MV-4-11 (cell line): ENCODE measurements at regions not wholly inside any gene's neighbourhood (a gene's known extent, or its start where the extent isn't known, plus 50 kb on each side); places are given as distances from the start of the nearest gene placed in this dataset.
"Not testable (repeated sequence)": the region's sequence is repeated elsewhere in the genome, so short reads cannot be mapped to it uniquely, and the experiment has no call there.

Experiments
- DNase-seq: peaks from one replicate; lab custom pipeline; 2025; lab: John Stamatoyannopoulos, UW

DNA sequence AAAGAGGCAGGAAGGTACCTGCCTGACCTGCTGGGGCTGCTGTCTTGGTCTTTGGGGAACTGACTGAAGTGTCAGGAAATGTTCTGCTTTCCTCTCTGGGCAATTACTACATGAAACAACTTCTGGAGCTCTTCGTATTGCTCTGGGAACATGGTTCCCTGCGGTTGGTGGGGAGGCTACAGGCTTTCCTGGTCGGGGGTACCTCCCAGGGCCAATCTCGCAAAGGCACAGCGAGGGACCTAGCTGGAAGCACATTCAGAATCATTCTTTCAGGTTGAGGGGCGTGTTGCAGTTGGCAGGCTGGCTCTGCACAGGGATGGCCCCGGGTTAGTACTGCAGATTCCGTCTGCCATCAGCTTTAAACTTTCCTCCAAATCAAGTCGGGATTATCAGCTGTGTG, 88.9 kb upstream of the RANBP3L start:
- DNase-seq, result no peak

DNA sequence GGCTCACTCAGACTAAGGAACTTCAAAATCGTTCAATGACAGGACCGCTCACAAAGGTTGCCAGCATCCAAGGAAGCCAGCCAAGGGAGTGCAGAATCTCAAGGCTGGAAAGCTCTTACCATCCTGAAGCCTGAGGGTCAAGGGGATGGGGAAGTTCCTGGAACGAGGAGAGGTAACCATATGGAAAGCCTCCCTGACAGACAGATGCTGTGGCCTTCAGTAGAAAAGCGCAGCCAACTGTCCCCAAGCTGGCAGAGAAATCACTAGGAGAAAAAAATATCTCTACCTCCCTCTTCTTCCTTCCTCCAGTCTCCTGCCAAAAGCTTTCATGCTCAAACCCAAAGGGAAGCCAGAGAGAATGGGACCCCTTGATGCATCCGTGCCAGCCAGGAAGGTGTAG, 90.5 kb upstream of the RANBP3L start:
- no peak for DNase-seq

DNA sequence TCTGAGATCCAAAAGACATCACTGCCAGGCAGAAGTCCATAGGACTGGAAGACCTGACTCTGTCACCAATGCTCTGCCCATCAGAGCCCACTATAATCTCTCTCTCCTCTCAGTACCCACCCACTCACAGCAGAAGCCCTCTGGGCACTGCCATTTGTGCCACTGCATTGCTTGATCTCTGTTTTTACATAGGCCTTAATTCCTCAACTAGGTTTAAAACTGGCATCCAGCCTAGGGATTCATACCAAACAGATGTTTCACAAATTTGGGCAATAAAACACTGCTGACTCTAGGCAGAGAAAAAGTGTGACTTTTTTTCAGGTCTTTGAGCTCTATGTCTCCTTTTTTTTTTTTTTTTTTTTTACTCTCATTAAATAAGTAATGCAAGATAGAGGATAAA, 91.1 kb upstream of the RANBP3L start:
- DNase-seq, result no peak

DNA sequence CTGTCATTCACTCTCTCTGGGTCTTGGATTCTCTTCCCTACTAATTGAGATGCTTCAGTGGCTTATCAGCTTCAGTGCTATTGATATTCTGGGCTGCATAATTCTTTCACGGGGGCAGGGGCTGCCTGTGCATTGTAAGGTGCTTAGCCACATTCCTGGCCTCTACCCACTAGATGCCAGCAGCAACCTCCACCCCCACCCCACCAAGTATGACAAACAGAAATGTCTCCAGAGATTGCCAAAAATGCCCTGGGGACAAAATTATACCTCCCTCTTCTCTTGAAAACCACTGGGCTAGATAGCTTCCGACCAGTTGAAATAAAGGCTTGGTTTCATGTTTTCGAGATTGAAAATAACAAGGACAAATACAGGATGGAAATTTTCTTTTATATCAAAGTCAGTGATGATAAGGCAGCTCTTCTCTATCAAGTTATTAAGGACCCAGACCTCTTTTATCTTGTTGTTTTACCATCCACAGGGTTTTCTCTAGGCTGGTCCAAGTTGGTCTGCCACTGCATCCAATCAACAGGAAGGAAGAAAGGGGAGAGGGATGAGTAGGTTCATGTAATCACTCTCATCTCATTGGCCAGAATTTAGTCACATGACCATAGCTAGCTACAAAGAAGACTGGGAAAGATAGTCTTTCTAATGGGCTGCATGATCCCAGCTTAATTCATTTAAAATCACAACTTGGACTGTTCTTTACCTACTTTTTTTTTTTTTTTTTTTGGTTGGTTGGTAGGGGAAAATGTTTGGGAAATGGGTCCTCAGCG, 92.1 kb upstream of the RANBP3L start:
- DNase-seq, result no peak

DNA sequence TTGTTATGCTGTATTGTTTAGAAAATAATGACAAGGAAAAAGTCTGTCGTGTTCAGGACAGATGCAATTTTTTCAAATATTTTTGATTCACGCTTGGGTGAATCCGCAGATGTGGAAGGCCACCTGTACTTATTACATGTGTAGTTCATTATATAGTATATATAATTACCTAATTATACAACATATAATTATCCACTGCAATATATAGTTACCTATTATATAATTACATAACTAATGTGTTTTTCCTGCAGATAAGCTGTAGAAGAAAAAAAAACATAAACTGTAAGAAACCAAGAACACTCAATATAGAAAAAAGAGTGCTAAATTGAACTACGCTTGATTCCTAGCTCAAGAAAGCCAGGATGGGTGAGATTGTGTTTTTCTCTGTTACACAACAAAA, 93.6 kb upstream of the RANBP3L start:
- DNase-seq, result no peak

DNA sequence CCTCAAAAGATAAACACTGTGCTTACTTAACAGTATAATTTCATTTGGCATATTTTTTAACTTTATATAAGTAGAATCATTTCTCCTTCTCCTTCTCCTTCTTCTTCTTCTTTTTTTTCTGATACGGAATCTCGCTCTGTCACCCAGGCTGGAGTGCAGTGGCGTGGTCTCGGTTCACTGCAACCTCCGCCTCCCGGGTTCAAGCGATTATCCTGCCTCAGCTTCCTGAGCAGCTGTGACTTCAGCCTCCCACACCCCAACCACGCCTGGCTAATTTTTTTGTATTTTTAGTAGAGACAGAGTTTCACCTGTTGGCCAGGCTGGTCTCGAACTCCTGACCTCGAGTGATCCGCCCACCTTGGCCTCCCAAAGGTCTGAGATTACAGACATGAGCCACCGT, 94.2 kb upstream of the RANBP3L start:
- DNase-seq, result not testable (repeated sequence)

DNA sequence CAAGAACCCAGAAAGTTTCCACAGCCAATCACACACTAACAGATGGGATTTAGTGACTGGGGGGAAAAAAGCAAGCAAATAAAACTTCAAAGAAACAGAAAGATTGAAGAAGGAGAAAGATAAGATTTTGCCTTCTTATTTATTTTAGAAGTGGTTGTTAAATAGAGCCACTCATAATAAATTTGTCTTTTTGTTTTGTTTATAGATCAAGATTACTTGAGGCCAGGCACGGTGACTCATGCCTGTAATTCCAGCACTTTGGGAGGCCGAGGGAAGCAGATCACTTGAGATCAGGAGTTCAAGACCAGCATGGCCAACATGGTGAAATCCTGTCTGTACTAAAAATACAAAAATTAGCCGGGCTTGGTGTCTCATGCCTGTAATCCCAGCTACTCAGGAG, 94.9 kb upstream of the RANBP3L start:
- DNase-seq, result no peak

DNA sequence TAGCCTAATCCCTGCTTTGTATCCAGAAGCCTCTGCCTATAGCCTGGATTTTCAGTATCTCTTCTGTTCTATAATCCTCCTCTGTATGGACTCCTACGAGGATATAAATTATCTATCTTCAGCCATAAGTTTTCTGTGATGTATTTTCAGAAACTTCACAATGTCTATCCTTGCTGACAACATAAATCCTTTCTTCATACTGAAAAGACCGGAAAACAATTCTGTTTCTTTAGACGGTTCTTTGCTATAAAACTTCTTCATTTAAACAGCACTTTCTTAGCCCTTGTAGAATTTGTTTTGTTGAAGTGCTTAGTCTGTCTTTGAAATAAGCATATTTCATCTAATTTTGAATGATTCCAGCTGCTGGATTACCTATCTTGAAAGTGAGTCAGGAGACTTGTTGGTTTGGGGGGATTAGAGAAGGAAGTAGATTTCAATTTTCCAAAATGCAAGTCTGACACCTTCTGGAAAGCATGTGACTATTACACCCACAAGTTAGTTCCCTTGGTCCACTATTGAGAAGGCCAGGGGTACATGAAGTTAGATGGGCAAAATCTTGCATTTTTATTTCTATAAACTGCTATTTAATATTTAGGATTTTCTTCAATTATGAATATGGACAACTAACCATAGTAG, 96.3 kb upstream of the RANBP3L start:
- peak; percentile 45 for DNase-seq

DNA sequence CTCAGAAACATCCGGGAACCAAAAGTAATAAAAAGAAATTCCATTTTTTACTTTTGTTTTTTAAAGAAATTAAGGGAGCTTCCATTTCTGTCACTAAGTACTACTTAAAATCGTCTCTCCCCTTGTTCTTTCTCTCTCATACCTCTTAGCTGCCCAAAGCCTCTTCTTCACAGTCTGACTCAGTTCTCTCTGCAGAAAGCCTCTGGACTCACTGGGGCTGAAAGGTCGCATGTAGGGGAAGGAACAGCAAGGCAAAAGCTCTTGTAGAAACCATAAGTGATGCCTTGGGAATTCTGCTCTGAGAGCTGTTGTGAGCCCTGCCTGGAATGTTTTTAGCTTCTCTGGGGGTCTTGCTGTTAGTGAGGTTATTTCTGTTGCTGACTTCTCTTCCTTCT, 100.8 kb upstream of the RANBP3L start:
- no peak for DNase-seq

DNA sequence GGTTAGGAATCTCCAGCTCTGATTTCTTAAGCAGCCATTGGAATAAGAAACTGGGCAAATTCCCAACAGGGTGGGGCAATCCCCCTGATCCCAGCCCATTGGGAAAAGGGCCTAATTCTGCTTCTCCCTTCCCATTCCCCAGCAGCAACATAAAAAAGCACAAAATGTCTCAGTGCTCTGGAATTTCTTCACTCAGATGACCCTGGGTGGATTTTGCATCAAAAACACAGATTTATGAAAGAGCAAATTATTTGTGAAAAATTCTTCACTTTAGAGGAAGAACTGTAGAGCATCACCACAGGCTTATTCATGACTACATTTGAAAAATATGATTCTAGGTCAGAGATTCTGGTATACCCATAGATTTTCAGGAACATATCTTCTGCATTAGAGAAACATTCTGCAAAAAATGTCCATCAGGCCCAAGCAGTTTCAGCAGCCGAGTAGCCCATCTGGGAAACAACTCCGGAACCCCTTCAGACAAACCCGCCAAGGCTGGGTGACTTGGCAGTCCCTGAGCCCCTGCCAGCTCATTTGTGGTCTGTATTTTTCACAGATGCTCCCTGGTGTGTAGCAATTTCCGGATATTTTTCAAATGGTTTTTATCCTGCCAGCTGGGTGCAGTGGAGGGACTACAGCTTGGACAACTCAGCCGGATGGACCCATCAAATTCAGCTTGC, 102.1 kb upstream of the RANBP3L start:
- DNase-seq, result peak; percentile 88

DNA sequence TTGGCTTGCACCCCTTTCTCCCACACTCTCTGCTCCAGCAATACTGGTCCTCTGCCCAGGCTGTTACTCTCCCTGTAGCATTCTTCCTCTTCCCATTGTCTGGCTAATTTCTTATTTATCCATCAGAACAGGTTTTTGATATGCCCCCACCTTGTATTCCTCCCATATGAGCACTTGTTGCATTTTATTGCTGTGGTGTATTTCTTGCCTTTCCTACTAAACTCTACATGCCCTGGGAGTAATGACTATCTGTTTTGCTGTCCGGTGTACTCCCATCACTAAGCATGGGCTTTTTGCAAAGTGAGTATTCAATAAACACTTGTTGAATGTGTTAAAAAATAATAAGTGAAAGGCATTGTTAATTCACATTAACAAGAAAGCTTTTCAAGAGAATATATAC, 104.3 kb upstream of the RANBP3L start:
- DNase-seq, result no peak

DNA sequence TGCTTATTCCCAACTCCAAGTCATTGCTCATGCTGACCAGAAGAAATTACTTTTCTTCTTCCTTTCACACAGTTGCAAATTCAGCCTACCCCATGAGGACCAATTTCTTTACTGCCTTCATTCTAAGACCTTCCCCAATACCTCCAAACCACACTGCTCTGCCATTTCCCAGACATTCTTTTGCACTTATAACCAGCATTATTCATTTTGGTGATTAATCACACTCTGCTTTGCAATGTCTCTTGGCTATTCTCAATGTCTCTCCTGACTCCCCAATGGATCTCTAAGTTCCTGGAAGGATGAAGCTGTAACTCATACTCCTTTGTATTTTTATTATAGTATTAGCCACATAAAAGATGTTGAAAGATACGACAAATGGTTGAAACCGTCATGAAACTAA, 105.7 kb upstream of the RANBP3L start:
- no peak for DNase-seq

DNA sequence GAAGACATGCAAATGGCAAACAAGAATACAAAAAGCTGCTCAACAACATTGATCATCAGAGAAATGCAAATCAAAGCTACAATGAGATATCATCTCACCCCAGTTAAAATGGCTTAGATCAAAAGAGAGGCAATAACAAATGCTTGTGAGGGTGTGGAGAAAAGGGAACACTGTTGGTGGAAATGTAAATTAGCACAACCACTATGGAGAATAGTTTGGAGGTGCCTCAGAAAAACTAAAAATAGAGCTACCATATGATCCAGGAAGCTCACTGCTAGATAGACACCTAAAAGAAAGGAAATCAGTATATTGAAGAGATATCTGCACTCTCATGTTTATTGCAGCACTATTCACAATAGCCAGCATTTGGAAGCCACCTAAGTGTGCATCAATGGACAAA, 108.0 kb upstream of the RANBP3L start:
- not testable (repeated sequence) for DNase-seq

DNA sequence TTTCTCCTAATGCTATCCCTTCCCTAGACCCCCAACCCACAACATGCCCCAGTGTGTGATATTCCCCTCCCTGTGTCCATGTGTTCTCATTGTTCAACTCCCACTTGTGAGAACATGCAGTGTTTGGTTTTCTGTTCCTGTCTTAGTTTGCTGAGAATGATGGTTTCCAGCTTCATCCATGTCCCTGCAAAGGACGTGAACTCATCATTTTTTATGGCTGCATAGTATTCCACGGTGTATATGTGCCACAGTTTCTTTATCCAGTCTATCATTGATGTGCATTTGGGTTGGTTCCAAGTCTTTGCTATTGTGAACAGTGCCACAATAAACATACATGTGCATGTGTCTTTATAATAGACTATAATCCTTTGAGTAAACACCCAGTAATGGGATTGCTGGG, 109.0 kb upstream of the RANBP3L start:
- DNase-seq, result not testable (repeated sequence)

DNA sequence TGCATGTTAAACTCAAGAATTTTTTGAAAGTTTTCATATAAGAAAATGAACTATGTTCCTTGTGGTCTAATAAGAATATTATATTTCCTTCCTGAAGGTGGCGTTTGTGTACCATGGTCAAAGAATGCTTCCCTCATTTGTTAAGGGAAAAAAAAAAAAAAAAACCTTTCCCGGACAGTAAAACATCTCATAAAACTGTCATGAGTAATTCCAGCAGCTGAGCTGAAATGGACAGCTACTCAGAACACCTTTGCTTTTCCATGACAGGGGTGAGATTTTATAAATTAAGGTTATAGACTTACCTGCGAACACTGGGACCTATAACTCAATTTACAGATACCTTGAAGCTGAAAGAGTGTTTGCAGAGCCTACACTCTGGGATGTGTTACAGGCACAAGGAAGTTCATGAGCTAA, 113.2 kb upstream of the RANBP3L start:
- peak; percentile 39 for DNase-seq

DNA sequence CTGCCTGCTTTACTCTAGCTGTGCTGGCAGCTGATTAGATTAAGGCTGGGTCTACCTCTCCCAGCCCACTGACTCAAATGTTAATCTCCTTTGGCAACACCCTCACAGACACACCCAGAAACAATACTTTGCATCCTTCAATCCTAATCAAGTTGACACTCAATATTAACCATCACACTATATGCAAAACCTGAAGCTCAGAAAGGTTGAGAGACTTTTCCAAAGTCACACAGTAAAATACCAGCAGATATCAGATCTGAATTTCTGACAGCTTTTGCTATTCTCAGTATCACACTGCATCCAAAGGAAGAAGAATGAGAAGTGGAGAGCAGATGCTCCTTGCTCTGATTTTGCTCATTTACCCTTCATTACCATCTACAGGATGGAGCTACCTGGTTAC, 114.9 kb upstream of the RANBP3L start:
- no peak for DNase-seq

DNA sequence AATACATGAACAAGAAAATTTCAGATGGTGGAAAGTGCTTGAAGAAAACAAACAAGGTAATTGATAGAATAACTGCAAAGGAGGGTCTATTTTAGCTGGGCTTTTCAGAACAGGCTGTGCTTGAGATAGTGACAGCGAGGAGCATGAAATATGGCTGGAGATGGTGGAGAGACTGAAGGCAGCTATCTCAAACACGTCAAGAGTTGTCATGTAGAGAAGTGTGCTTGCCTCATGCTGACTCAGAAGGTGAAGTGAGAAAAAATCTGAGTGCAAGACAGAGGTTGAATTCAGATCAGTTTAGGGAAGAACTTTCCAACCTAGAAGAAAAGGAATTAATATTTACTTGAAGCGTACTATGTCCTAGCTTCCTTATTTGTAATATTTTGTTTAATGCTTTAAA, 115.5 kb upstream of the RANBP3L start:
- no peak for DNase-seq

DNA sequence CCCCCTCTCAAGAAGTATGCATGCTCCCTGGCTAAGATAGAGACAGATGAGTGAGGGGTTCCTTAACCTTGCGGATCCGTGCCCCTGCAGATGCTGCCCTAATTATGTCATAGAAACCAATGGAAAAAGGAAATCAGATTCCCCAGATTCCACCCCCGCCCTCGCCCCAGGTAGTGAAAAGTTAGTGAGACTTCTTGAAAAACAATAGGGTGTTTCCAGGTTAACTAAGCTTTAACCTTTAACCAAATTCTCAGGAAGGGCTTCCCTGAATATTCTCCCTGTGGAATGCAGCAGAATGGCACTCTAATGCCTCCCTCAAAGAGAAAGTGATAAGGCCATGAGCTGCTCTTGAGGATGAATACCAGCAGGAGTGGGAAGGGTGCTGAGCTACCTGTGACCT, 116.0 kb upstream of the RANBP3L start:
- DNase-seq, result no peak

DNA sequence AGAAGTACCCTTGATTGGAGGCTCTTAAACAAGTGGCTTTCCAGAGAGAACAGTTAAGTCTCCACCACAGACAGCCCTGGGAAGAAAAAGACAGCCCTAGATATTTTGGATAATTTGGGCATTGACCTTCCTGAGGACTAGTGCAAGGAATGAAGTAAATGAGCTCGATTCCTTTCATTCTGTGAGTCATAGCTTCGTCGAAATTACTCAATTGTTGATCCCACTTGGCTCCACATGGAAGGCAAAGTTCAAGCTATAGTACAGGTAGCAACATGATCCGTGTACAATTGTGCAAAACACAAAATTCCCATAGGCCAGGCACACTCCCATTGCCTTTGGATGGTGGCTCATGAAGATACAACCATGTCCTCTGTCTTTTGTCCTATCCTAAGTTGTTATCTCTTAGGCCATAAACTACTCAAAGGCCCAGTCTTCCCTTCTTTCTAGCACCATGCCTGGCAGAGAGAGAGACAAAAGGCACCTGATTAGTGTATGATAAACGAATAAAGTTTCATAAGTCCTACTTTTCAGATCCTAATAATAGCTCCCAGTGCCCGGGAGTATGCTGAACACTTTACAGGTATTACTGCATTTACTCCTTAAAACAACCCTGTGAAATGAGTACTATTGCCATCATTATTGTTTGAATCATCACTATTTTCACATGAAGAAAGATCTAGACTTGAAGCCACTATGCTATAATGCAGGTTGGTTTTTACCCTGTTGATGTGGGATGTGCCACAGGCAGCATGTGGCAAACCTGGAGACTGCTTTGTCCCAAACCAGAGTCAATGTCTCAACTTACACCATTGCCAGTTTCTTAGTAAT, 116.7 kb upstream of the RANBP3L start:
- DNase-seq, result no peak

DNA sequence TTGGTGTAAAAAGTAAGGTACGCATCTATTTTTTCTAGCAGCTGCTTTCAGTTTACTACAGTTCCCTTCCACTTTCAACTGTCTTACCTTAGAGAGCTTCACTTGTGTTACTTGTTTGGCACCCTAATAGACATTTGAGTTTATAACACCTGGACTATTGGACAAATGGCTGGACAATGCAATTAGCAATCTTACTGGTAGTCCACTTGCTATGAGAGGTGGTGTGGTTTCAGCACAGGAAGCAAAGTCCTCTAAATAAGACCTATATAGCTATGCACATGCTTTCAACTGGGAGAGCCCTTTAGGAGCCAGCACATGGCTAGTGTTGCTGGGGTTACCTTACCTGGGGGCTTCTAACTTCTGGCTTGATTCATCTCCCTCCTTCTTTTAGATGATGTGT, 119.6 kb upstream of the RANBP3L start:
- DNase-seq, result no peak

DNA sequence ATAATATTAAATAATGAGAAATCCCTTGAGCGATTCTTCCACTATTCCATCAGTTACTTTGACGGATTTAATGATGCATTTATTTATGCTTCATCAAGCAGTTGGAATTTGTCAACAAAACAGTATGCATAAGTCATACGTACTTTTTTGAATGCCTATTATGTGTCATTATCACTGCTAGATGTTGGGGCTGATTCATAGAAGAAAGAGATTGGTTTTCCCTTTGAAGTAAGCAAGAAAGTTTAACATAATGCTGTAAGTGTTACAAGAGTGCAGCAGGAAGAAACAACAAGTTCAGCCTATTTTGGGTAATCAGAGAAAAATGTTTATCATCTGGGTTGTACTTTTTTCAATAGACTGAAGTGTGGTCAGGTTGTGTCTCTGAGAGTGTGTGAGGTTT, 121.2 kb upstream of the RANBP3L start:
- no peak for DNase-seq

DNA sequence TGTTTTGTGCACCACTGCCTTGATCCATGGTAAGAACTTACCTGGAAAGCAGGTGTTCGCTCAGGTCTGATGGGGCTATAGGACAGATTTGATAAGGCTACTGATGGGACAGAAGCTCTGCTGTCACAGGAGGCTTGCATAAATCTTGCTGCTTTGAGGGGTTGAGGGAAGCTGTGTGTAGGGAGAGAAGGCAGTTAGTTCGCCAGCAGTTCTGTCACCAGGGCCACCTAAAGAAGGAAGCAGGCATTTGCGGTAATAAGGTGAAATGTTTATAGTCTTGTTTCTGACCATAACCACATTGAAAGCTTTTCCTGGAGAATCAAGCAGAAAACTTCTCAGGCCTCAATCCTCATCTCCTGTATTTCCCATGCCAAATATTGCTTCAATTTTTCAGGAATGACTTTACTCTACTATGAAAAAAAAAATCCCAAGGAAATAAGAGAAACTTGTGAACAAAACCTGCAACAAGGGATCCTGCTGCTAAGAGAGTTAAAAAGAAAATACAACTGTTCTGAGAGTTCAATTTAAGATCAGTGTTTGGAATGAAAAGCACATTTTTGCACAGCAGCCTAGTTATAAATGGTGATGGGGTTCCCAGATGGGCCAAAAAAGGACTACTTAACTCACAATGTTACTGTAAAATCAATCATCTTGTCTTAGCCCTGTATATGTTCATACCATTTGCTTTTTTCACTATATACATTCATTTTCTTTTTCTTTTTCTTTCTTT, 122.0 kb upstream of the RANBP3L start:
- peak; percentile 18 for DNase-seq
